ENCODE measurements at regions not wholly inside any gene's neighbourhood (a gene's known extent, or its start where the extent isn't known, plus 50 kb on each side); places are given as distances from the start of the nearest gene placed in this dataset.

GRCh38 chr13:90792335-90792734, 555.2 kb upstream of the MIR17HG start:
- DNase-seq (ENCODE audit: insufficient read length) (no peak), FAIRE-seq (no peak)
- TF ChIP-seq POLR2AphosphoS5 (IDR thresholded peaks at IDR 0.05; ENCODE audit: low read depth, low read length) (no peak), TAF1 (IDR thresholded peaks at IDR 0.05; ENCODE audit: borderline replicate concordance, low read depth, low read length) (no peak), POLR2A (IDR thresholded peaks at IDR 0.05; ENCODE audit: low read depth, low read length) (no peak)

DNA sequence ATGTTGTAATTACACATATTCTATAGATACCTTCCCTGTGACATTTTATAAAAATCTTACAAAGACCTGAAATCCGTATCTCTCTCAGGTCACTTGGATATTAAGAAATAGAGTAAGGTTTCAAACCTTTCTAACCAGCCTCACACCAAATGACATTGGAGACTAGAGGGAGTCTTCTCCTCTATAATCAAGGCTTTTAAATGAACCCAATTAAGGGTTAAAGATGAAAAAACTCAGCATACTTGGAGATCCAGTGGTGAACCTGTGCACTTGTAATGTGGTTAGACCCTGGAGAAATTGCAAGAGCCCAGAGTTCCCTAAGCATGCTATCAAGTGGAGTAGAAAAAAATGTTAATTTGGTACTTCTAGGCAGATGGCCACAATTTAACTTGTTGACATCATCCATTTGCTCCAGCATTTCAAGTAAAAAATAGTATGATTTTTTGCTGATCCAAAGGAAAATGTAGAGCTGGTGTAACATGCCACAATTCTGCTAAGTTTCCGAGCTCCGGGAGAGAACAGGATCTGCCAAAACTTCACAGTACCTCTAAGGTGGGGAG, 554.1 kb upstream of the MIR17HG start:
- FAIRE-seq (no peak), DNase-seq (ENCODE audit: insufficient read length) (no peak)
- TF ChIP-seq TAF1 (IDR thresholded peaks at IDR 0.05; ENCODE audit: borderline replicate concordance, low read depth, low read length) (no peak), POLR2AphosphoS5 (IDR thresholded peaks at IDR 0.05; ENCODE audit: low read depth, low read length) (no peak), POLR2A (IDR thresholded peaks at IDR 0.05; ENCODE audit: low read depth, low read length) (no peak)

DNA sequence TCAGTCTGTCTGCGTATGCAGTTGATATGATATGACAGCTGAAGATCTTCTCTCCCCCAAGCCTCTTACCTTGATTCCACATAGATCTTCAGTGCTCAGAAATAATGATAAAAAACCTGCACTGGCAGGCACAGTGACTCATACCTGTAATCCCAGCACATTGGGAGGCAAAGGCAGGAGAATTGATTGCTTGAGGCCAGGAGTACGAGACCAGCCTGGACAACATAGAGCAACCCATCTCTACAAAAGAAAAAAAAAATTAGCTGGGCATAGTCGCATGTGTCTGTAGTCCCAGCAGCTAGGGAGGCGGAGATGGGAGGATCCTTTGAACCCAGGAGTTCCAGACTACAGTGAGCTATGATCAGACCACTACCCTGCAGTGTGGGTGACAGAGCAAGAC, 551.0 kb upstream of the MIR17HG start:
- TF ChIP-seq POLR2AphosphoS5 (IDR thresholded peaks at IDR 0.05; ENCODE audit: low read depth, low read length): no peak
- TF ChIP-seq POLR2A (IDR thresholded peaks at IDR 0.05; ENCODE audit: low read depth, low read length): no peak
- TF ChIP-seq TAF1 (IDR thresholded peaks at IDR 0.05; ENCODE audit: borderline replicate concordance, low read depth, low read length): no peak
- DNase-seq (ENCODE audit: insufficient read length): no peak
- no peak for FAIRE-seq

DNA sequence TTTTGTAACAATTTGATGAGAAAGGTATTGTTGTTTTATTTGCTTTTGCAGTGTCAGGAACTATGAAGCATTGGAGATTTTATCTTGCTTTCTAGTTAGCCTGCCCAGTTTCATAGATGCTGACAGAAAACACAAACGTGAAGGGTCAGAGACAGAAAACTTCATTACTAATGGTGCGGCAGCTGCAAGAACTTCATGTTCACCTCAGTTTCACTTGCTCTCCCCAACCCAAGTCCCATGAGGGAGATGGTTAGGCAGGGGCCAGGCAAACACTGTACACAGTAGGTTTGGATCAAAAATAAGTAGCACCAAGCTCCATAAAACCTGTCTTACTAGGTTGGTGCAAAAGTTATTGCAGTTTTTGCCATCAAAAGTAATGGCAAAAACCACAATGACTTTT, 550.2 kb upstream of the MIR17HG start:
- no peak for DNase-seq (ENCODE audit: insufficient read length)
- FAIRE-seq: no peak
- TF ChIP-seq TAF1 (IDR thresholded peaks at IDR 0.05; ENCODE audit: borderline replicate concordance, low read depth, low read length) (no peak), POLR2A (IDR thresholded peaks at IDR 0.05; ENCODE audit: low read depth, low read length) (no peak), POLR2AphosphoS5 (IDR thresholded peaks at IDR 0.05; ENCODE audit: low read depth, low read length) (no peak)

DNA sequence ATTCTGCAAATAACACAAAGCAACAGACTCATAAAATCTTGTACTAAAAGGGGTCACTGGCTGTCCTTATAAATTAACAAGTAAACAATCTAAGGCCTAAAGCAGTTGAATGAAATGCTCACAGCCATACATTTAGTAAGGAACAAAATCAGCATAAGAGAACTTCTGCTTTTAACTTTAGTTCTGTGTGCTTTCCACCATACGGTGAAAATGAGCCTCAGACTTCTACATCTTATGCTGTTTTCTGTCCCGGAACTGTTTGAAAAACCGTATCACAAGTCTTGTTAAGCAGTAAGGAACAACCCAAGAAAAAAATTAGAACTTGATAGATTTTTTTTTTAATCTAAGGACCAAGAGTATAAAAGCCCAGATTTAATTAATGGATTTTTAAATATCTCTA, 549.1 kb upstream of the MIR17HG start:
- FAIRE-seq: no peak
- no peak for DNase-seq (ENCODE audit: insufficient read length)
- TF ChIP-seq POLR2AphosphoS5 (IDR thresholded peaks at IDR 0.05; ENCODE audit: low read depth, low read length) (no peak), TAF1 (IDR thresholded peaks at IDR 0.05; ENCODE audit: borderline replicate concordance, low read depth, low read length) (no peak), POLR2A (IDR thresholded peaks at IDR 0.05; ENCODE audit: low read depth, low read length) (no peak)

GRCh38 chr13:90800082-90800746, 547.3 kb upstream of the MIR17HG start:
- FAIRE-seq: no peak

GRCh38 chr13:90801621-90802020, 545.9 kb upstream of the MIR17HG start:
- FAIRE-seq: no peak
- DNase-seq (ENCODE audit: insufficient read length): no peak
- TF ChIP-seq POLR2A (IDR thresholded peaks at IDR 0.05; ENCODE audit: low read depth, low read length) (no peak), POLR2AphosphoS5 (IDR thresholded peaks at IDR 0.05; ENCODE audit: low read depth, low read length) (no peak), TAF1 (IDR thresholded peaks at IDR 0.05; ENCODE audit: borderline replicate concordance, low read depth, low read length) (no peak)

More at GRCh38 chr13:90800082-90800746, 547.3 kb upstream of the MIR17HG start:
- no peak for TF ChIP-seq POLR2AphosphoS5 (IDR thresholded peaks at IDR 0.05; ENCODE audit: low read depth, low read length)
- no peak for TF ChIP-seq TAF1 (IDR thresholded peaks at IDR 0.05; ENCODE audit: borderline replicate concordance, low read depth, low read length)
- TF ChIP-seq POLR2A (IDR thresholded peaks at IDR 0.05; ENCODE audit: low read depth, low read length): no peak
- DNase-seq (ENCODE audit: insufficient read length): no peak

DNA sequence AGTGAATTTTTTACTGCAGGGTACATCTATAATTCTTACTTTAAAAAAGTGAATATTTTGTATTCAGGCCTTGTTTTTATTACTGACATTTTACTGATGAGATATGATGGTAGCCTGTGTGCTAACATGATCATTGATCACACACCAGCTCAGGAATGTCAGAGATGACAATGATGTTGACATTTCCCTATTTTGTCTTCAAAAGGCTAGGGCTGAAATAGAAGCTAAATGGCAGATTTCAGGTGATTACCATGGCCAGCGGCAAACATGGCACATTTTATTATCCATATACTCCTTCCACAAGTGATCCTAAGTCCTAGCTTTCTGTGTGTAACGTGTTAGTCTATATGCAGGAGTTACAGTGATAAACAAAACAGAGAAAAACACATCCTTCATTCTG, 544.3 kb upstream of the MIR17HG start:
- DNase-seq (ENCODE audit: insufficient read length): no peak
- TF ChIP-seq POLR2AphosphoS5 (IDR thresholded peaks at IDR 0.05; ENCODE audit: low read depth, low read length) (no peak), TAF1 (IDR thresholded peaks at IDR 0.05; ENCODE audit: borderline replicate concordance, low read depth, low read length) (no peak), POLR2A (IDR thresholded peaks at IDR 0.05; ENCODE audit: low read depth, low read length) (no peak)
- no peak for FAIRE-seq

GRCh38 chr13:90806016-90806615, 541.4 kb upstream of the MIR17HG start:
- DNase-seq (ENCODE audit: insufficient read length) (no peak), FAIRE-seq (no peak)
- TF ChIP-seq POLR2A (IDR thresholded peaks at IDR 0.05; ENCODE audit: low read depth, low read length) (no peak), TAF1 (IDR thresholded peaks at IDR 0.05; ENCODE audit: borderline replicate concordance, low read depth, low read length) (no peak), POLR2AphosphoS5 (IDR thresholded peaks at IDR 0.05; ENCODE audit: low read depth, low read length) (no peak)

DNA sequence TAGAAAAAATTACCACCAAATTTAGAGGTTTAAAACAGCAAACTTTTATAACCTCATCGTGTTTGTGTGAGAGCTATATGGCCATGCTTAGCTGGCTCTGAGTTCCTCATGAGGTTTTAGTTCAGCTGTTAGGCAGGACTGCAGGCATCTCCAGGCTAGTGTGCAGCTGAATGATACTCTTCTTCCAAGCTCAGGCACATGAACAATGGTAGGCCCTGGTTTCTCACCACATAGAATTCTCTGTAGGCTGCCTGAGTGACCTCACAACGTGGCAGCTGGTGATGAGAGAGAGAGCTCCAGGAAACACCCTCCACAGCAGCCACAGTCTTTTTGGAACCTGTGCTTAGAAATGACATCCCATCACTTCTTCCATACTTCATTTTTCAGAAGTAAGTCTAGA, 540.6 kb upstream of the MIR17HG start:
- DNase-seq (ENCODE audit: insufficient read length) (no peak), FAIRE-seq (no peak)
- TF ChIP-seq POLR2AphosphoS5 (IDR thresholded peaks at IDR 0.05; ENCODE audit: low read depth, low read length) (no peak), POLR2A (IDR thresholded peaks at IDR 0.05; ENCODE audit: low read depth, low read length) (no peak)

DNA sequence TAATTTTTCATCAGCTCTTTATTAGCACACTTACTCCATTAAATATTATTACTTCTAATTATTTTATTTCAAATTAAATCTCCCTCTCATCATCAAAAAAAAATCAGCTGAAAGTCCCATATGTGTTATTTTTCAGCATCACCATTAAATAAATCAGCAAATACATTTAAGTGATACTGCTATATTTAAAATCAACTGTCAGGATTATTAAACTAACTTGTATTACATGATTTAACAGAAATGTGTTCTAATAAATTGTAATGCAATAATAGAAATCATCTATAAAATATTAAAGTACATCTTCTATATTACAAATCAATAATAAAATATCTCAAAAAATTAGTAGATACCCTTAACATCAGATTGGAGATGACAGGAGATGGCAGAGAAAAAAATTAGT, 538.6 kb upstream of the MIR17HG start:
- FAIRE-seq: no peak
- DNase-seq (ENCODE audit: insufficient read length): no peak
- no peak for TF ChIP-seq POLR2A (IDR thresholded peaks at IDR 0.05; ENCODE audit: low read depth, low read length)
- TF ChIP-seq POLR2AphosphoS5 (IDR thresholded peaks at IDR 0.05; ENCODE audit: low read depth, low read length): no peak
- no peak for TF ChIP-seq TAF1 (IDR thresholded peaks at IDR 0.05; ENCODE audit: borderline replicate concordance, low read depth, low read length)

DNA sequence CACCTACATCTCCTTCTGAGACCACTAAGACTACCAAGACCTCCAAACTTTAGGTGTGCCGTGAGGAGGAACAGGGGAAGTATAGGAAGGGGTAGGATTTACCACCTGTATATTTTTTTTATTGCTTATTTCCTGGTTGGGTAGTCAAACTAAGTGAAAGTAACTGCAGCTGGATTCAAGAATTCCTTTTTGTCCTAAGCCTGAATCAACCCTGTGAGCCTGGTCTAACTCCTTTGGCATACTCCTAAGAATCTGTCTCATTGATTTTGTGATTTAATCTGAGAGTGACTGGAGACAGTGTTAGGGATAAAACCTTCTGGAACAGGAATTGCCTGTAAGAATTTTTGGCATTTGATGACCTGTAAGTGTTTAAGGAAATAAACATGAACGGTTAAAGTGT, 523.5 kb upstream of the MIR17HG start:
- TF ChIP-seq TAF1 (IDR thresholded peaks at IDR 0.05; ENCODE audit: borderline replicate concordance, low read depth, low read length) (no peak), POLR2AphosphoS5 (IDR thresholded peaks at IDR 0.05; ENCODE audit: low read depth, low read length) (no peak), POLR2A (IDR thresholded peaks at IDR 0.05; ENCODE audit: low read depth, low read length) (no peak)
- FAIRE-seq (no peak), DNase-seq (ENCODE audit: insufficient read length) (no peak)

All from GM12892 (cell line).